Calu3 (cell line): ENCODE measurements at regions not wholly inside any gene's neighbourhood (a gene's known extent, or its start where the extent isn't known, plus 50 kb on each side); places are given as distances from the start of the nearest gene placed in this dataset.

ENCODE experiments used
- BruUV-seq: library from RNA; stranded (reverse); fragments of 400-500 nt; replicated peaks from 2 replicates; lab custom pipeline; 2021; lab: Mats Ljungman, UMichigan
- CTCF ChIA-PET: fragments of 300-600 bp; sonication (Branson Sonifier 250); formaldehyde crosslinking; loops from one replicate; lab custom pipeline; 2022; ENCODE audit warnings: antibody characterized with exemption; lab: Charles Lee
- DNase-seq: peaks from one replicate; pipeline ENCODE4 v3.0.0; 2022
- H3K27ac Mint-ChIP-seq: one replicate; pipeline ENCODE4 v1.8.0; 2022; ENCODE audit warnings: mixed read lengths; ENCODE audit not compliant: unreplicated experiment
- H3K27me3 Mint-ChIP-seq: one replicate; pipeline ENCODE4 v1.8.0; 2022; ENCODE audit warnings: mixed read lengths; ENCODE audit not compliant: unreplicated experiment
- H3K36me3 Mint-ChIP-seq: one replicate; pipeline ENCODE4 v1.8.0; 2022; ENCODE audit warnings: mild to moderate bottlenecking, moderate library complexity, mixed read lengths; ENCODE audit not compliant: insufficient read depth, unreplicated experiment
- H3K4me1 Mint-ChIP-seq: one replicate; pipeline ENCODE4 v1.8.0; 2022; ENCODE audit warnings: mild to moderate bottlenecking, low read depth, mixed read lengths; ENCODE audit not compliant: unreplicated experiment
- H3K4me3 Mint-ChIP-seq: one replicate; pipeline ENCODE4 v1.8.0; 2022; ENCODE audit warnings: mild to moderate bottlenecking, low read depth, moderate library complexity, mixed read lengths; ENCODE audit not compliant: unreplicated experiment
- H3K9me3 Mint-ChIP-seq: one replicate; pipeline ENCODE4 v1.8.0; 2022; ENCODE audit warnings: low read depth, mixed read lengths; ENCODE audit not compliant: unreplicated experiment
- CTCF ChIP-seq: fragments of 200-600 bp; IDR thresholded peaks from one replicate; pipeline ENCODE4 v1.8.0; 2022; ENCODE audit warnings: antibody characterized with exemption; ENCODE audit not compliant: unreplicated experiment
- intact Hi-C: fragments of 100-400 bp; cut with micrococcal nuclease; formaldehyde crosslinking; loops from one replicate; pipeline ENCODE4 v1.10.0; 2022; ENCODE audit not compliant: unreplicated experiment

- Mint-ChIP-seq H3K4me1 (no peaks in the 10 kb centered on the region), H3K27ac (no peak overlapping the region), H3K9me3 (no peaks in the 10 kb centered on the region), H3K36me3 (no peaks in the 10 kb centered on the region), H3K27me3 (no peaks in the 10 kb centered on the region), H3K4me3 (no peak overlapping the region)
- no TSS peak for BruUV-seq
- intact Hi-C loops, result no loop called here
- no peak for DNase-seq
- peak; percentile 21 for TF ChIP-seq CTCF
- CTCF ChIA-PET, result no interaction called here
These were observed 290.4 kb upstream of the RBMS1 start for GRCh38 chr2:160784034-160784433.

DNA sequence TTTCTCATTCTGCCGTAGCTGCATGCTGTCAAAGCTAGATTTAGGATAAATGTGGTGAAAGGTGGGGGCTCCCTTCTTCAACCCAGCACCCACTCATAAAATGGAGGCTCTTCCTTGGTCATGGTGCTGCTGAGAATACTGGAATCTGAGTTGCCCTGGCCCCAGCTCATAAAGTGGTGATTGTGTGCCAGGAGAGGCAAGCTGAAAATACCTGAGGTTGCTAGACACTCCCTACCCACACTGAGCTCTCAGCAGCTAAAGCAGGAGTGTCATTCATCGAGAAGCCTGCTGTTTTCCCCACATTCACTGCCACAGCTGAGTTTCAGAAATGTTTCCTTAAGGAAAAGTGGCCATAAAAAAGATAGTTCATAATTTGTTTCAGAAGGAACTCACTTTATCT lies 297.1 kb upstream of the RBMS1 start:
- no peak for DNase-seq
- Mint-ChIP-seq H3K4me1 (peaks cover 9% of the 10 kb centered on the region), H3K27me3 (no peaks in the 10 kb centered on the region), H3K9me3 (no peaks in the 10 kb centered on the region), H3K27ac (no peak overlapping the region), H3K4me3 (no peak overlapping the region), H3K36me3 (no peaks in the 10 kb centered on the region)
- TF ChIP-seq CTCF, result no peak
- no TSS peak for BruUV-seq
- intact Hi-C loops, result no loop called here
- CTCF ChIA-PET, result interaction anchor here (0.6 kb wide), 1 partner anchor 87 kb away, joined by 6 read pairs; no protein-coding TSS in a partner anchor

DNA sequence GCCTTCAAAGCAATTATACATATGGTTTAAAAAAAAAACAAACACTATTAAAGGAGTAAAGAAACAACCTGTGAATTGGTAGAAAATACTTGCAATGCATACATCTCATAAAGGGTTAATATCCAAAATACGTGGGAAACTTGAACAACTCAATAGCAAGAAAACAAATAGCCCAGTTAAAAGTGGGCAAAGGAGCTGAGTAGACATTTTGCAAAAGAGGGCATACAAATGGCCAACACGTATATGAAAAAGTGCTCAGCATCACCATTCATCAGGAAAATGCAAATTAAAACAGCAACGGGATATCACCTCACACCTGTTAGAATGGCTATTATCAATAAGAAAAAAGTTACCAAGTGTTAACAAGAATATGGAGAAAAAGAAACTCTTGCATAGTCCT lies 298.3 kb upstream of the RBMS1 start:
- no peaks in the 10 kb centered on the region for H3K9me3 Mint-ChIP-seq
- H3K27ac Mint-ChIP-seq, result no peak overlapping the region
- intact Hi-C loops, result no loop called here
- H3K4me3 Mint-ChIP-seq, result no peak overlapping the region
- CTCF ChIA-PET, result no interaction called here
- TF ChIP-seq CTCF, result no peak
- H3K4me1 Mint-ChIP-seq, result peaks cover 9% of the 10 kb centered on the region
- DNase-seq, result no peak
- H3K36me3 Mint-ChIP-seq, result no peaks in the 10 kb centered on the region
- BruUV-seq, result no TSS peak
- no peaks in the 10 kb centered on the region for H3K27me3 Mint-ChIP-seq

- no peak for DNase-seq
- Mint-ChIP-seq H3K27me3 (no peaks in the 10 kb centered on the region), H3K4me3 (no peak overlapping the region), H3K36me3 (no peaks in the 10 kb centered on the region), H3K4me1 (peaks cover 9% of the 10 kb centered on the region), H3K9me3 (no peaks in the 10 kb centered on the region), H3K27ac (no peak overlapping the region)
- no peak for TF ChIP-seq CTCF
- intact Hi-C loops, result no loop called here
- CTCF ChIA-PET, result no interaction called here
- BruUV-seq, result no TSS peak
These were observed 299.2 kb upstream of the RBMS1 start for GRCh38 chr2:160792837-160793236.
